CD14-positive monocyte (primary cell): ENCODE measurements at regions not wholly inside any gene's neighbourhood (a gene's known extent, or its start where the extent isn't known, plus 50 kb on each side); places are given as distances from the start of the nearest gene placed in this dataset.

Experiments used
- DNase-seq, 3 donors: peaks; one replicate each; pipeline ENCODE4 v3.0.0-alpha.2; 2011 to 2022
- H2AFZ ChIP-seq: 2 replicates; pipeline ENCODE4 v1.6.0; 2012; ENCODE audit warnings: mild to moderate bottlenecking, low read depth, low read length, inconsistent platforms; ENCODE audit not compliant: insufficient read depth, poor library complexity, severe bottlenecking
- H3K27ac ChIP-seq, 2 donors: 1 replicate in 1 of 2; 2 replicates in 1 of 2; pipeline ENCODE4 v1.5.1; 2012 to 2013; ENCODE audit warnings: low read length in 2 of 2, control low read depth in 1 of 2, inconsistent platforms in 1 of 2, low read depth in 1 of 2, mild to moderate bottlenecking in 1 of 2
- H3K27me3 ChIP-seq, 2 donors: one replicate each; pipeline versions ENCODE4 v1.6.0 to v1.6.1; 2011 to 2013; ENCODE audit warnings: low read length in 2 of 2; ENCODE audit not compliant: control insufficient read depth in 2 of 2, insufficient read depth in 2 of 2
- H3K36me3 ChIP-seq, 2 donors: replicated peaks in 1 of 2; 1 replicate in 1 of 2; 2 replicates in 1 of 2; pipeline versions ENCODE4 v1.5.1 to v1.6.1; 2012 to 2013; ENCODE audit warnings: low read length in 2 of 2, control low read depth in 1 of 2, inconsistent platforms in 1 of 2, mild to moderate bottlenecking in 1 of 2; ENCODE audit not compliant: insufficient read depth in 2 of 2, control insufficient read depth in 1 of 2
- H3K4me1 ChIP-seq, 2 donors: 1 replicate in 1 of 2; 2 replicates in 1 of 2; pipeline versions ENCODE4 v1.5.1 to v1.6.1; 2012 to 2013; ENCODE audit warnings: low read length in 2 of 2, control low read depth in 1 of 2, inconsistent platforms in 1 of 2, mild to moderate bottlenecking in 1 of 2, moderate library complexity in 1 of 2; ENCODE audit not compliant: insufficient read depth in 2 of 2, control insufficient read depth in 1 of 2
- H3K4me2 ChIP-seq: replicated peaks from 2 replicates; pipeline ENCODE3; 2012; ENCODE audit warnings: low read length, moderate library complexity, mild to moderate bottlenecking; ENCODE audit not compliant: poor library complexity, severe bottlenecking; ENCODE audit errors: extremely low read depth
- H3K4me3 ChIP-seq, 3 experiments: fragments of 200-600 bp in 1 of 3; sonication (generic) in 1 of 3; replicated peaks in 1 of 3; 1 replicate in 2 of 3; 2 replicates in 1 of 3; pipeline ENCODE4 v1.5.1; 2011 to 2013; ENCODE audit warnings: low read length in 3 of 3, mild to moderate bottlenecking in 3 of 3, control low read depth in 2 of 3, low read depth in 2 of 3, inconsistent platforms in 1 of 3, moderate library complexity in 1 of 3
- H3K79me2 ChIP-seq: 2 replicates; pipeline ENCODE4 v1.6.0; 2012; ENCODE audit warnings: mild to moderate bottlenecking, control low read depth, inconsistent platforms, low read length, moderate library complexity; ENCODE audit not compliant: insufficient read depth
- H3K9ac ChIP-seq: 2 replicates; pipeline ENCODE4 v1.6.0; 2017; ENCODE audit warnings: low read length, mild to moderate bottlenecking; ENCODE audit not compliant: insufficient read depth, poor library complexity, severe bottlenecking
- H3K9me3 ChIP-seq, 2 donors: replicated peaks in 1 of 2; 1 replicate in 1 of 2; 2 replicates in 1 of 2; pipeline versions ENCODE4 v1.5.1 to v1.6.1; 2012 to 2013; ENCODE audit warnings: low read length in 2 of 2, control low read depth in 1 of 2; ENCODE audit not compliant: control insufficient read depth in 1 of 2, insufficient read depth in 1 of 2
- H4K20me1 ChIP-seq: 2 replicates; pipeline ENCODE4 v1.6.0; 2012; ENCODE audit warnings: mild to moderate bottlenecking, low read length, control low read depth, moderate library complexity; ENCODE audit not compliant: insufficient read depth
- H3K27ac Mint-ChIP-seq, 7 donors: one replicate each; pipeline ENCODE4 v1.8.0; 2020; ENCODE audit warnings: mild to moderate bottlenecking in 7 of 7, mixed read lengths in 7 of 7, moderate library complexity in 6 of 7, inconsistent platforms in 2 of 7
- H3K27me3 Mint-ChIP-seq, 3 donors: one replicate each; pipeline ENCODE4 v1.8.0; 2021 to 2022; ENCODE audit warnings: low read depth in 3 of 3, mild to moderate bottlenecking in 3 of 3, mixed read lengths in 3 of 3, moderate library complexity in 3 of 3, inconsistent platforms in 1 of 3
- H3K36me3 Mint-ChIP-seq, 2 donors: one replicate each; pipeline ENCODE4 v1.8.0; 2020; ENCODE audit warnings: mixed read lengths in 2 of 2, inconsistent platforms in 1 of 2, mild to moderate bottlenecking in 1 of 2
- H3K4me1 Mint-ChIP-seq: one replicate; pipeline ENCODE4 v1.8.0; 2020; ENCODE audit warnings: mild to moderate bottlenecking, mixed read lengths
- H3K4me3 Mint-ChIP-seq, 2 donors: one replicate each; pipeline ENCODE4 v1.8.0; 2020; ENCODE audit warnings: mild to moderate bottlenecking in 2 of 2, mixed read lengths in 2 of 2, moderate library complexity in 1 of 2
- H3K9me3 Mint-ChIP-seq, 7 donors: one replicate each; pipeline ENCODE4 v1.8.0; 2020 to 2022; ENCODE audit warnings: mixed read lengths in 7 of 7, mild to moderate bottlenecking in 6 of 7, moderate library complexity in 6 of 7, inconsistent platforms in 2 of 7
- WGBS: methylation state at CpG from one replicate; pipeline ENCODE4 v1.1.5; 2013; ENCODE audit warnings: missing lambda C conversion rate; ENCODE audit not compliant: insufficient coverage; 5-methylcytosine and 5-hydroxymethylcytosine counted together
- intact Hi-C, 2 donors: fragments of 100-400 bp; cut with micrococcal nuclease; formaldehyde crosslinking; loops; one replicate each; pipeline versions ENCODE4 v1.15.0 to v1.15.1; 2023
- TF ChIP-seq, protein P1 (sequence below): fragments of 200-600 bp; IDR thresholded peaks from one replicate; pipeline ENCODE4 v1.8.0; 2022; ENCODE audit warnings: antibody characterized with exemption, mild to moderate bottlenecking

GRCh38 chr12:128078301-128078971 is 188.5 kb upstream of the TMEM132C start:
- no peaks in the 10 kb centered on the region for H3K79me2 ChIP-seq
- intact Hi-C loops = no loop called here
- TF ChIP-seq, protein P1, sequence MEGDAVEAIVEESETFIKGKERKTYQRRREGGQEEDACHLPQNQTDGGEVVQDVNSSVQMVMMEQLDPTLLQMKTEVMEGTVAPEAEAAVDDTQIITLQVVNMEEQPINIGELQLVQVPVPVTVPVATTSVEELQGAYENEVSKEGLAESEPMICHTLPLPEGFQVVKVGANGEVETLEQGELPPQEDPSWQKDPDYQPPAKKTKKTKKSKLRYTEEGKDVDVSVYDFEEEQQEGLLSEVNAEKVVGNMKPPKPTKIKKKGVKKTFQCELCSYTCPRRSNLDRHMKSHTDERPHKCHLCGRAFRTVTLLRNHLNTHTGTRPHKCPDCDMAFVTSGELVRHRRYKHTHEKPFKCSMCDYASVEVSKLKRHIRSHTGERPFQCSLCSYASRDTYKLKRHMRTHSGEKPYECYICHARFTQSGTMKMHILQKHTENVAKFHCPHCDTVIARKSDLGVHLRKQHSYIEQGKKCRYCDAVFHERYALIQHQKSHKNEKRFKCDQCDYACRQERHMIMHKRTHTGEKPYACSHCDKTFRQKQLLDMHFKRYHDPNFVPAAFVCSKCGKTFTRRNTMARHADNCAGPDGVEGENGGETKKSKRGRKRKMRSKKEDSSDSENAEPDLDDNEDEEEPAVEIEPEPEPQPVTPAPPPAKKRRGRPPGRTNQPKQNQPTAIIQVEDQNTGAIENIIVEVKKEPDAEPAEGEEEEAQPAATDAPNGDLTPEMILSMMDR = no peak
- H3K9me3 Mint-ChIP-seq = peaks cover 0 to 9% (median 6%) of the 10 kb centered on the region in 7 donors
- no peaks in the 10 kb centered on the region for H3K4me1 ChIP-seq
- DNase-seq = no peak
- H3K9ac ChIP-seq = no peak overlapping the region
- no peak overlapping the region for H3K27ac ChIP-seq
- no peaks in the 10 kb centered on the region for H3K36me3 ChIP-seq
- no peaks in the 10 kb centered on the region for H3K27me3 ChIP-seq
- peaks cover 0 to 5% (median 0%) of the 10 kb centered on the region in 3 donors for H3K27me3 Mint-ChIP-seq
- WGBS = 88% methylated on average over 8 of the region's 10 CpGs
- H3K4me3 ChIP-seq = no peak overlapping the region
- no peaks in the 10 kb centered on the region for H3K4me1 Mint-ChIP-seq
- H3K4me3 Mint-ChIP-seq = no peak overlapping the region
- H3K27ac Mint-ChIP-seq = no peak overlapping the region
- no peak overlapping the region for H2AFZ ChIP-seq
- H3K4me2 ChIP-seq = no peak overlapping the region
- H4K20me1 ChIP-seq = no peaks in the 10 kb centered on the region
- H3K9me3 ChIP-seq = peaks cover 0 to 8% of the 10 kb centered on the region in 2 donors
- no peaks in the 10 kb centered on the region for H3K36me3 Mint-ChIP-seq

DNA sequence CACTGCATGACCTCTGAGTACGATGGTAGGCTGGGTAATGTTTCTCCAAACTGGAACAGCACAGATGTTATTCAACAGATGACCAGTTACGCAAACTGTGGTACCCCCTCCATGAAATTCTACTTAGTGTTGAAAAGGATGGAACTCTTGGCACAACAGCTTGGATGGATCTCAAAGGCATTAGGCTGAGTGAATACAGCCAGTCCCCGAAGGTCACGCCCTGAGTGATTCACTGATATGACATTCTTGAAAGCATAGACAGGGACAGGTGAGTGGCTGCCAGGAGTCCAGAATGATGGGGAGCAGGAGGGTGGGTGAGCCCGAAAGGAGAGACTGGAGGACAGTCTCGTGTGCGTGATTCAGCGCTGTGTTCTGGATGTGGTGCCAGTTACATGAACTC is 187.5 kb upstream of the TMEM132C start:
- intact Hi-C loops = no loop called here
- TF ChIP-seq, protein P1 = no peak
- Histone ChIP-seq H3K9me3 (peaks cover 0 to 8% of the 10 kb centered on the region in 2 donors), H3K36me3 (no peaks in the 10 kb centered on the region), H2AFZ (no peak overlapping the region), H3K9ac (no peak overlapping the region), H3K27me3 (no peaks in the 10 kb centered on the region), H4K20me1 (no peaks in the 10 kb centered on the region), H3K79me2 (no peaks in the 10 kb centered on the region), H3K4me2 (no peak overlapping the region), H3K4me3 (no peak overlapping the region), H3K4me1 (no peaks in the 10 kb centered on the region), H3K27ac (no peak overlapping the region)
- Mint-ChIP-seq H3K27me3 (peaks cover 0 to 5% (median 0%) of the 10 kb centered on the region in 3 donors), H3K9me3 (peaks cover 0 to 9% (median 6%) of the 10 kb centered on the region in 7 donors), H3K27ac (no peak overlapping the region), H3K4me1 (no peaks in the 10 kb centered on the region), H3K4me3 (no peak overlapping the region), H3K36me3 (no peaks in the 10 kb centered on the region)
- no peak for DNase-seq
- 95% methylated on average over 7 of the region's 8 CpGs for WGBS
